HepG2 (cell line): ENCODE measurements at regions not wholly inside any gene's neighbourhood (a gene's known extent, or its start where the extent isn't known, plus 50 kb on each side); places are given as distances from the start of the nearest gene placed in this dataset.

Experiments
- ATAC-seq: fragments of 200-7000 bp; cut with Tn5 transposase; 3 replicates; pipeline ENCODE4 v1.9.1; 2020; ENCODE audit warnings: mild to moderate bottlenecking, moderate library complexity
- BruUV-seq: library from RNA; stranded (reverse); fragments of 400-500 nt; replicated peaks from 2 replicates; lab custom pipeline; 2021; lab: Mats Ljungman, UMichigan
- CTCF ChIA-PET: fragments of 300-600 bp; formaldehyde crosslinking; extraction: SDS; loops from one replicate; lab custom pipeline; 2021; ENCODE audit warnings: low total read pairs, inconsistent platforms, low intra/inter-chr PET ratio; lab: Yijun Ruan, JAX
- POLR2A ChIA-PET: fragments of 350-600 bp; sonication (Branson Sonifier 250); formaldehyde crosslinking; loops from one replicate; lab custom pipeline; 2020; ENCODE audit warnings: antibody characterized with exemption, inconsistent platforms; lab: Yijun Ruan, JAX
- DNase-seq: peaks from one replicate; pipeline ENCODE4 v3.0.0-alpha.2; 2015; ENCODE audit warnings: low spot score
- FAIRE-seq: peaks from 3 replicates; lab custom pipeline; 2011; peaks lifted over from hg19 to GRCh38; lab: Jason Lieb, UNC
- H2AFZ ChIP-seq: one replicate; pipeline ENCODE4 v1.6.1; 2011; ENCODE audit warnings: low read length, inconsistent platforms
- H3K27ac ChIP-seq: fragments of 300-600 bp; 3 replicates; pipeline ENCODE4 v1.8.0; 2011; ENCODE audit warnings: mixed run types, mild to moderate bottlenecking, mixed read lengths, low read length, inconsistent platforms; ENCODE audit not compliant: insufficient read depth; ENCODE audit errors: extremely low read length
- H3K27me3 ChIP-seq, 2 experiments: fragments of 200-600 bp in 1 of 2; 2 replicates in 1 of 2; 3 replicates in 1 of 2; pipeline versions ENCODE4 v1.6.0 to v1.8.0; 2011; ENCODE audit warnings: low read length in 2 of 2, mild to moderate bottlenecking in 2 of 2, moderate library complexity in 2 of 2, inconsistent platforms in 1 of 2; ENCODE audit not compliant: insufficient read depth in 2 of 2, control insufficient read depth in 1 of 2
- H3K36me3 ChIP-seq, 2 experiments: fragments of 200-600 bp in 1 of 2; replicated peaks in 1 of 2; 2 replicates in 1 of 2; 3 replicates in 1 of 2; pipeline versions ENCODE4 v1.5.1 to v1.8.0; 2011; ENCODE audit warnings: low read length in 2 of 2, inconsistent platforms in 1 of 2; ENCODE audit not compliant: insufficient read depth in 2 of 2, control insufficient read depth in 1 of 2
- H3K4me1 ChIP-seq: 2 replicates; pipeline ENCODE4 v1.5.1; 2012; ENCODE audit warnings: low read length, inconsistent platforms; ENCODE audit not compliant: insufficient read depth
- H3K4me2 ChIP-seq: 2 replicates; pipeline ENCODE4 v1.6.0; 2011; ENCODE audit warnings: low read depth, low read length, inconsistent platforms
- H3K4me3 ChIP-seq, 3 experiments: fragments of 200-600 bp in 1 of 3; sonication (generic), shearing (Covaris generic) in 1 of 3; replicated peaks in 1 of 3; 2 replicates each; pipeline ENCODE4 v1.5.1; 2011 to 2016; ENCODE audit warnings: low read length in 3 of 3, inconsistent platforms in 2 of 3, low read depth in 2 of 3, mild to moderate bottlenecking in 2 of 3, control low read depth in 1 of 3, mixed read lengths in 1 of 3; ENCODE audit not compliant: insufficient read depth in 1 of 3
- H3K79me2 ChIP-seq: one replicate; pipeline ENCODE4 v1.6.1; 2011; ENCODE audit warnings: low read length, inconsistent platforms; ENCODE audit not compliant: insufficient read depth
- H3K9ac ChIP-seq: 2 replicates; pipeline ENCODE4 v1.6.0; 2011; ENCODE audit warnings: mild to moderate bottlenecking, low read depth, low read length, inconsistent platforms; ENCODE audit not compliant: insufficient read depth
- H3K9me3 ChIP-seq: 2 replicates; pipeline ENCODE4 v1.5.1; 2012; ENCODE audit warnings: mild to moderate bottlenecking, low read length
- H4K20me1 ChIP-seq: 2 replicates; pipeline ENCODE4 v1.6.0; 2011; ENCODE audit warnings: inconsistent platforms, mild to moderate bottlenecking, low read length, moderate library complexity; ENCODE audit not compliant: insufficient read depth
- BRD4 ChIP-seq: sonication (generic); formaldehyde crosslinking; IDR thresholded peaks from 2 replicates; pipeline ENCODE4 v1.4.0; 2020; ENCODE audit warnings: missing genetic modification reagents
- CHD2 ChIP-seq: IDR thresholded peaks from 2 replicates; pipeline ENCODE4 v1.6.1; 2011; ENCODE audit warnings: low read depth, low read length, improper control_type of control experiment
- GATAD1 ChIP-seq: IDR thresholded peaks from 2 replicates; pipeline ENCODE4 v1.6.1; 2016; ENCODE audit warnings: missing genetic modification reagents, missing compliant biosample characterization
- HMG20A ChIP-seq: IDR thresholded peaks from 2 replicates; pipeline ENCODE4 v1.6.1; 2016; ENCODE audit warnings: borderline replicate concordance
- HNF4G ChIP-seq, 2 experiments: sonication (generic) in 1 of 2; formaldehyde crosslinking in 1 of 2; IDR thresholded peaks; 2 replicates each; pipeline versions ENCODE4 v1.4.0 to v1.6.1; 2011 to 2020; ENCODE audit warnings: borderline replicate concordance in 2 of 2, low read depth in 2 of 2, mild to moderate bottlenecking in 2 of 2, low read length in 1 of 2, missing genetic modification reagents in 1 of 2, moderate library complexity in 1 of 2
- HOXA9 ChIP-seq: sonication (generic); formaldehyde crosslinking; IDR thresholded peaks from 2 replicates; pipeline ENCODE4 v1.8.1; 2022; ENCODE audit warnings: missing genetic modification reagents, mild to moderate bottlenecking, moderate library complexity, borderline replicate concordance
- IRF2 ChIP-seq: IDR thresholded peaks from 2 replicates; pipeline ENCODE4 v1.6.1; 2018; ENCODE audit warnings: missing genetic modification reagents, missing compliant biosample characterization
- IRF9 ChIP-seq: sonication (generic); formaldehyde crosslinking; IDR thresholded peaks from 2 replicates; pipeline ENCODE4 v1.8.0; 2022; ENCODE audit warnings: missing genetic modification reagents, mild to moderate bottlenecking, borderline replicate concordance
- KLF16 ChIP-seq, 2 experiments: sonication (generic) in 1 of 2; formaldehyde crosslinking in 1 of 2; IDR thresholded peaks; 2 replicates each; pipeline versions ENCODE4 v1.6.1 to v1.8.0; 2016 to 2023; ENCODE audit warnings: missing genetic modification reagents in 2 of 2, missing compliant biosample characterization in 1 of 2
- MAFF ChIP-seq: IDR thresholded peaks from 2 replicates; pipeline ENCODE4 v1.6.1; 2011; ENCODE audit warnings: low read depth, low read length, improper control_type of control experiment
- MBNL3 ChIP-seq: fragments of 250-450 bp; sonication (Bioruptor Pico); conservative IDR thresholded peaks from 2 replicates; pipeline ENCODE4 v1.8.0; 2022; ENCODE audit warnings: mild to moderate bottlenecking, inconsistent platforms
- REL ChIP-seq: sonication (generic); formaldehyde crosslinking; conservative IDR thresholded peaks from 2 replicates; pipeline ENCODE4 v1.8.0; 2022; ENCODE audit warnings: mild to moderate bottlenecking, missing genetic modification reagents, moderate library complexity
- SRSF1 ChIP-seq: fragments of 200-400 bp; formaldehyde crosslinking; optimal IDR thresholded peaks from 2 replicates; pipeline ENCODE3; 2017; ENCODE audit warnings: mild to moderate bottlenecking, low read depth, low read length, moderate library complexity
- ZEB1 ChIP-seq: IDR thresholded peaks from 2 replicates; pipeline ENCODE4 v1.6.1; 2012; ENCODE audit warnings: mild to moderate bottlenecking, low read depth, inconsistent platforms; ENCODE audit not compliant: insufficient replicate concordance
- ZNF318 ChIP-seq: sonication (generic); formaldehyde crosslinking; IDR thresholded peaks from 2 replicates; pipeline ENCODE4 v1.4.0; 2020; ENCODE audit warnings: mild to moderate bottlenecking, missing genetic modification reagents
- ZNF569 ChIP-seq: sonication (generic); formaldehyde crosslinking; IDR thresholded peaks from 2 replicates; pipeline ENCODE4 v1.5.0; 2020; ENCODE audit warnings: mild to moderate bottlenecking, missing genetic modification reagents, moderate library complexity, borderline replicate concordance
- ZNF614 ChIP-seq: IDR thresholded peaks from 2 replicates; pipeline ENCODE4 v1.6.1; 2018; ENCODE audit warnings: missing biosample characterization, missing genetic modification reagents, inconsistent platforms, borderline replicate concordance
- WGBS: methylation state at CpG from one replicate; pipeline ENCODE4 v1.1.6; 2017; ENCODE audit warnings: low lambda C conversion rate; 5-methylcytosine and 5-hydroxymethylcytosine counted together
- in situ Hi-C: cut with HindIII; loops from 2 replicates; pipeline ENCODE4 v1.10.0; 2017; ENCODE audit warnings: low pct_unique_long_range_greater_than_20kb; ENCODE audit not compliant: extremely low pct_ligation_motif_present
- intact Hi-C: fragments of 100-400 bp; cut with micrococcal nuclease; formaldehyde crosslinking; loops from one replicate; pipeline ENCODE4 v1.10.0; 2022; ENCODE audit not compliant: unreplicated experiment

- in situ Hi-C loops = no loop called here
- Histone ChIP-seq H3K9me3 (no peaks in the 10 kb centered on the region), H2AFZ (no peak overlapping the region), H3K9ac (no peak overlapping the region), H3K79me2 (no peaks in the 10 kb centered on the region), H3K27ac (no peak overlapping the region), H3K27me3 (no peaks in the 10 kb centered on the region), H4K20me1 (no peaks in the 10 kb centered on the region), H3K36me3 (no peaks in the 10 kb centered on the region), H3K4me2 (no peak overlapping the region), H3K4me1 (peaks cover 36% of the 10 kb centered on the region), H3K4me3 (no peak overlapping the region)
- WGBS = 45% methylated on average over 6 of the region's 6 CpGs
- no TSS peak for BruUV-seq
- FAIRE-seq = no peak
- DNase-seq = no peak
- ChIA-PET POLR2A (no interaction called here), CTCF (no interaction called here)
- no peak for ATAC-seq
- intact Hi-C loops = no loop called here
- TF ChIP-seq MAFF (no peak), ZEB1 (no peak), GATAD1 (no peak), IRF9 (CRISPR knock-in tag) (no peak), ZNF569 (CRISPR knock-in tag) (no peak), ZNF614 (CRISPR knock-in tag) (no peak), CHD2 (no peak), ZNF318 (CRISPR knock-in tag) (no peak), HNF4G (IDR thresholded peaks at IDR 0.05; ENCODE audit: borderline replicate concordance, low read depth, low read length) (no peak), HNF4G (CRISPR knock-in tag; IDR thresholded peaks at IDR 0.05; ENCODE audit: borderline replicate concordance, low read depth) (no peak), HOXA9 (CRISPR knock-in tag) (no peak), SRSF1 (no peak), REL (CRISPR knock-in tag) (no peak), HMG20A (no peak), IRF2 (CRISPR knock-in tag) (no peak), MBNL3 (no peak), KLF16 (CRISPR knock-in tag; IDR thresholded peaks at IDR 0.05) (no peak), BRD4 (CRISPR knock-in tag) (no peak)
These were observed 66.9 kb downstream of the COPRS start for GRCh38 chr17:31792007-31792585.
